K562 (cell line): ENCODE measurements at regions not wholly inside any gene's neighbourhood (a gene's known extent, or its start where the extent isn't known, plus 50 kb on each side); places are given as distances from the start of the nearest gene placed in this dataset.

Source experiments
- ATAC-seq: fragments of 200-7000 bp; cut with Tn5 transposase; 3 replicates; pipeline ENCODE4 v1.9.1; 2020; ENCODE audit warnings: moderate library complexity
- BruUV-seq: library from RNA; stranded (reverse); fragments of 400-500 nt; replicated peaks from 2 replicates; lab custom pipeline; 2021; lab: Mats Ljungman, UMichigan
- CTCF ChIA-PET: fragments of 300-600 bp; formaldehyde crosslinking; extraction: SDS; loops from one replicate; lab custom pipeline; 2021; ENCODE audit warnings: low intra/inter-chr PET ratio; lab: Yijun Ruan, JAX
- POLR2A ChIA-PET: fragments of 300-600, 350-650 bp; sonication (Branson Sonifier 250); formaldehyde crosslinking; extraction: SDS; loops from one replicate; lab custom pipeline; 2021; ENCODE audit warnings: antibody characterized with exemption, inconsistent platforms; lab: Yijun Ruan, JAX
- DNase-seq, 4 experiments: peaks; one replicate each; pipeline versions ENCODE4 v3.0.0 to v3.0.0-alpha.2; 2011 to 2018; ENCODE audit warnings: low spot score in 3 of 4, mixed read lengths in 3 of 4; ENCODE audit errors: extremely low read depth in 1 of 4
- FAIRE-seq: peaks from 2 replicates; lab custom pipeline; 2011; peaks lifted over from hg19 to GRCh38; lab: Jason Lieb, UNC
- H2AFZ ChIP-seq: 2 replicates; pipeline ENCODE4 v1.6.0; 2011; ENCODE audit warnings: low read depth, low read length, control low read depth, inconsistent platforms
- H3K27ac ChIP-seq: fragments of 200-600 bp; 3 replicates; pipeline ENCODE4 v1.8.0; 2011; ENCODE audit warnings: low read depth, mild to moderate bottlenecking, control low read depth, inconsistent platforms, low read length, moderate library complexity, mixed read lengths; ENCODE audit errors: extremely low read depth
- H3K27me3 ChIP-seq, 2 experiments: fragments of 300-600 bp in 1 of 2; 2 replicates in 1 of 2; 3 replicates in 1 of 2; pipeline versions ENCODE4 v1.6.0 to v1.8.0; 2011; ENCODE audit warnings: inconsistent platforms in 2 of 2, low read length in 2 of 2, mild to moderate bottlenecking in 1 of 2, mixed read lengths in 1 of 2, moderate library complexity in 1 of 2; ENCODE audit not compliant: control insufficient read depth in 2 of 2, insufficient read depth in 2 of 2
- H3K36me3 ChIP-seq: fragments of 300-600 bp; 3 replicates; pipeline ENCODE4 v1.8.0; 2011; ENCODE audit warnings: mild to moderate bottlenecking, low read length, inconsistent platforms; ENCODE audit not compliant: control insufficient read depth, insufficient read depth
- H3K4me1 ChIP-seq, 2 experiments: fragments of 200-600 bp in 1 of 2; replicated peaks in 1 of 2; 2 replicates in 1 of 2; 3 replicates in 1 of 2; pipeline versions ENCODE4 v1.5.1 to v1.8.0; 2011; ENCODE audit warnings: inconsistent platforms in 2 of 2, low read length in 2 of 2, mild to moderate bottlenecking in 1 of 2, mixed read lengths in 1 of 2, moderate library complexity in 1 of 2; ENCODE audit not compliant: control insufficient read depth in 2 of 2, insufficient read depth in 2 of 2
- H3K4me2 ChIP-seq: 2 replicates; pipeline ENCODE4 v1.6.1; 2011; ENCODE audit warnings: low read length, control low read depth, inconsistent platforms, mixed read lengths; ENCODE audit not compliant: insufficient read depth
- H3K4me3 ChIP-seq: fragments of 200-600 bp; sonication (generic), shearing (Covaris generic); 2 replicates; pipeline ENCODE4 v1.5.1; 2016; ENCODE audit warnings: control low read depth, inconsistent platforms
- H3K79me2 ChIP-seq: fragments of 200-600 bp; 3 replicates; pipeline ENCODE4 v1.8.0; 2011; ENCODE audit warnings: low read length, inconsistent platforms; ENCODE audit not compliant: control insufficient read depth, insufficient read depth
- H3K9ac ChIP-seq, 2 experiments: 2 replicates each; pipeline versions ENCODE4 v1.6.0 to v1.6.1; 2011; ENCODE audit warnings: low read depth in 2 of 2, low read length in 2 of 2, control low read depth in 1 of 2, inconsistent platforms in 1 of 2, mild to moderate bottlenecking in 1 of 2, mixed read lengths in 1 of 2; ENCODE audit not compliant: insufficient read depth in 1 of 2
- H3K9me1 ChIP-seq: one replicate; pipeline ENCODE4 v1.6.0; 2011; ENCODE audit warnings: inconsistent platforms, mild to moderate bottlenecking, low read length, moderate library complexity; ENCODE audit not compliant: control insufficient read depth, insufficient read depth
- H3K9me3 ChIP-seq: replicated peaks from 2 replicates; pipeline ENCODE4 v1.5.1; 2011; ENCODE audit warnings: low read depth, low read length, inconsistent platforms; ENCODE audit not compliant: control insufficient read depth, insufficient read depth
- H4K20me1 ChIP-seq: replicated peaks from 2 replicates; pipeline ENCODE4 v1.6.1; 2011; ENCODE audit warnings: low read length, inconsistent platforms, mixed read lengths; ENCODE audit not compliant: control insufficient read depth, insufficient read depth
- BACH1 ChIP-seq: fragments of 200-800 bp; sonication (Bioruptor generic); IDR thresholded peaks from 2 replicates; pipeline ENCODE4 v1.6.1; 2016; ENCODE audit warnings: missing genetic modification characterization, missing compliant biosample characterization
- E2F1 ChIP-seq: sonication (generic); formaldehyde crosslinking; IDR thresholded peaks from 2 replicates; pipeline ENCODE4 v1.8.1; 2023; ENCODE audit warnings: mild to moderate bottlenecking, missing genetic modification reagents, moderate library complexity
- E2F4 ChIP-seq: sonication (generic); formaldehyde crosslinking; IDR thresholded peaks from 2 replicates; pipeline ENCODE4 v1.8.0; 2022; ENCODE audit warnings: mild to moderate bottlenecking, low read depth, missing genetic modification reagents
- IFI16 ChIP-seq: fragments of 250-450 bp; sonication (Bioruptor Pico); IDR thresholded peaks from 2 replicates; pipeline ENCODE4 v2.1.2; 2022; ENCODE audit warnings: mild to moderate bottlenecking, inconsistent platforms
- SREBF1 ChIP-seq: fragments of 150-350 bp; IDR thresholded peaks from 2 replicates; pipeline ENCODE4 v1.6.1; 2014; ENCODE audit warnings: antibody characterized with exemption, low read depth, low read length, borderline replicate concordance
- TAF1 ChIP-seq: IDR thresholded peaks from 2 replicates; pipeline ENCODE4 v1.6.1; 2011; ENCODE audit warnings: mild to moderate bottlenecking, low read length, moderate library complexity; ENCODE audit not compliant: insufficient read depth, control insufficient read depth, severe bottlenecking; ENCODE audit errors: extremely low read depth
- TAF15 ChIP-seq: fragments of 200-400 bp; formaldehyde crosslinking; IDR thresholded peaks from 2 replicates; pipeline ENCODE4 v1.6.1; 2017; ENCODE audit warnings: mild to moderate bottlenecking, low read depth, low read length, moderate library complexity
- ZNF311 ChIP-seq: fragments of 250-450 bp; sonication (Bioruptor Pico); IDR thresholded peaks from 2 replicates; pipeline ENCODE4 v1.4.0; 2020; ENCODE audit warnings: mild to moderate bottlenecking, moderate library complexity
- WGBS: fragments of 100-300 bp; shearing (Covaris generic); methylation state at CpG from one replicate; pipeline ENCODE4 v1.1.6; 2016; ENCODE audit warnings: low coverage, mixed read lengths; ENCODE audit not compliant: insufficient coverage; ENCODE audit errors: missing lambda C conversion rate; 5-methylcytosine and 5-hydroxymethylcytosine counted together
- in situ Hi-C: fragments of 300-500 bp; cut with MboI; formaldehyde crosslinking; loops from 4 replicates; pipeline ENCODE4 v1.15.0; 2018; ENCODE audit warnings: inconsistent platforms, mixed read lengths
- intact Hi-C: fragments of 100-400 bp; cut with micrococcal nuclease; formaldehyde crosslinking; loops from 2 replicates; pipeline ENCODE4 v1.14.2; 2022
- TF ChIP-seq, protein P1 (sequence below), 2 experiments: fragments of 450-650 bp in 1 of 2; IDR thresholded peaks; 2 replicates each; pipeline ENCODE4 v1.6.1; 2011 to 2017; ENCODE audit warnings: low read depth in 2 of 2, antibody characterized with exemption in 1 of 2, borderline replicate concordance in 1 of 2, low read length in 1 of 2, mild to moderate bottlenecking in 1 of 2, mixed read lengths in 1 of 2; ENCODE audit not compliant: control insufficient read depth in 1 of 2

DNA sequence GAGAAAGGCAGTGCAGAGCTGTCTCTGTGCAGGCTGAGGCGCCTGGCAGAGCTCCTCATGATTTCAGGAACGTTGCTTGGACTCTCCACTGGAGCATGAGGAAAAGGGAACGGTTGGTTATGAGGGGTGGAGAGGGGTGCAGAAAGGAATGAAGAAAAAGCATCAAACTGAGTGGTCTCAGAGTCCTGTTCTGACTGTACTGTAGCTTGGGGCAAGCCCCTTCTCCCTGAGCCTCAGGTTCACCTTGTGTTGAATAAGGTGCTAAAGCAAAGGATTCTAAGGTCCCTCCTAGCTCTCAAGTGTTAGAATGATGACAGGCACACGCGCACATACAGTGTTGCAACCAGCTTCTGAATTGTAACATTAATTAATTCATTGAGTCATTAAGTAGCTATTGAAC lies 125.2 kb upstream of the PARP11 start:
- ChIA-PET POLR2A (interaction anchor here (0.8 kb wide), 1 partner anchor 275 kb away, joined by 3 read pairs; the partner anchor contains the start of gene CCND2), CTCF (no interaction called here)
- BruUV-seq = no TSS peak
- in situ Hi-C loops (no loop called here), intact Hi-C loops (loop anchor here (5.0 kb wide), 1 partner anchor 279 kb away; no protein-coding TSS in a partner anchor)
- WGBS = 0% methylated on average over 4 of the region's 5 CpGs
- FAIRE-seq = no peak
- no peak for DNase-seq
- H2AFZ ChIP-seq = no peak overlapping the region
- no peak overlapping the region for H3K4me2 ChIP-seq
- no peaks in the 10 kb centered on the region for H3K9me1 ChIP-seq
- TF ChIP-seq IFI16 (CRISPR knock-in tag) (no peak), TAF1 (no peak), BACH1 (tag) (no peak), SREBF1 (no peak), ZNF311 (CRISPR knock-in tag) (no peak), TAF15 (no peak), E2F1 (CRISPR knock-in tag) (no peak), E2F4 (CRISPR knock-in tag) (no peak)
- TF ChIP-seq, protein P1, sequence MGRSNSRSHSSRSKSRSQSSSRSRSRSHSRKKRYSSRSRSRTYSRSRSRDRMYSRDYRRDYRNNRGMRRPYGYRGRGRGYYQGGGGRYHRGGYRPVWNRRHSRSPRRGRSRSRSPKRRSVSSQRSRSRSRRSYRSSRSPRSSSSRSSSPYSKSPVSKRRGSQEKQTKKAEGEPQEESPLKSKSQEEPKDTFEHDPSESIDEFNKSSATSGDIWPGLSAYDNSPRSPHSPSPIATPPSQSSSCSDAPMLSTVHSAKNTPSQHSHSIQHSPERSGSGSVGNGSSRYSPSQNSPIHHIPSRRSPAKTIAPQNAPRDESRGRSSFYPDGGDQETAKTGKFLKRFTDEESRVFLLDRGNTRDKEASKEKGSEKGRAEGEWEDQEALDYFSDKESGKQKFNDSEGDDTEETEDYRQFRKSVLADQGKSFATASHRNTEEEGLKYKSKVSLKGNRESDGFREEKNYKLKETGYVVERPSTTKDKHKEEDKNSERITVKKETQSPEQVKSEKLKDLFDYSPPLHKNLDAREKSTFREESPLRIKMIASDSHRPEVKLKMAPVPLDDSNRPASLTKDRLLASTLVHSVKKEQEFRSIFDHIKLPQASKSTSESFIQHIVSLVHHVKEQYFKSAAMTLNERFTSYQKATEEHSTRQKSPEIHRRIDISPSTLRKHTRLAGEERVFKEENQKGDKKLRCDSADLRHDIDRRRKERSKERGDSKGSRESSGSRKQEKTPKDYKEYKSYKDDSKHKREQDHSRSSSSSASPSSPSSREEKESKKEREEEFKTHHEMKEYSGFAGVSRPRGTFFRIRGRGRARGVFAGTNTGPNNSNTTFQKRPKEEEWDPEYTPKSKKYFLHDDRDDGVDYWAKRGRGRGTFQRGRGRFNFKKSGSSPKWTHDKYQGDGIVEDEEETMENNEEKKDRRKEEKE (IDR thresholded peaks at IDR 0.05; ENCODE audit: borderline replicate concordance in 1 of 2, control insufficient read depth in 1 of 2, low read depth in 2 of 2, low read length in 1 of 2) = no peak
- no peaks in the 10 kb centered on the region for H3K36me3 ChIP-seq
- no peaks in the 10 kb centered on the region; a peak in 1 of 5 replicates for H3K27me3 ChIP-seq
- no peaks in the 10 kb centered on the region for H3K9me3 ChIP-seq
- H3K9ac ChIP-seq = no peak overlapping the region
- no peaks in the 10 kb centered on the region for H3K79me2 ChIP-seq
- H3K4me1 ChIP-seq = no peaks in the 10 kb centered on the region
- no peak for ATAC-seq
- H3K4me3 ChIP-seq = no peak overlapping the region
- no peaks in the 10 kb centered on the region for H4K20me1 ChIP-seq
- H3K27ac ChIP-seq = no peak overlapping the region
